Activated T-cell treated with anti-CD3 and anti-CD28 coated beads, Interleukin-2, amount 50 U/mL, for 1 hour (primary cell): ENCODE measurements at regions not wholly inside any gene's neighbourhood (a gene's known extent, or its start where the extent isn't known, plus 50 kb on each side); places are given as distances from the start of the nearest gene placed in this dataset.

Experiments
- DNase-seq: peaks from one replicate; pipeline ENCODE4 v3.0.0-alpha.2; 2020

- DNase-seq = no peak
Measured at GRCh38 chr2:230643576-230644291, 68.9 kb upstream of the CAB39 start.

- DNase-seq = no peak
Measured at GRCh38 chr2:230644356-230644935, 68.2 kb upstream of the CAB39 start.

- DNase-seq = no peak
Measured at GRCh38 chr2:230648356-230648755, 64.3 kb upstream of the CAB39 start.

GRCh38 chr2:230650585-230651137 is 62.0 kb upstream of the CAB39 start:
- no peak for DNase-seq

- DNase-seq = no peak
Measured at GRCh38 chr2:230654057-230654456, 58.6 kb upstream of the CAB39 start.

- DNase-seq = no peak
Measured at GRCh38 chr2:230657462-230657861, 55.2 kb upstream of the CAB39 start.

- no peak for DNase-seq
Measured at GRCh38 chr2:230657906-230658305, 54.7 kb upstream of the CAB39 start.

- DNase-seq = no peak
Measured at GRCh38 chr2:230658577-230658876, 54.1 kb upstream of the CAB39 start.

- DNase-seq = peak; percentile 45
Measured at GRCh38 chr2:230658877-230659652, 53.6 kb upstream of the CAB39 start.

GRCh38 chr2:230660294-230661060 is 52.2 kb upstream of the CAB39 start:
- DNase-seq = peak; percentile 42

- DNase-seq = peak; percentile 47
Measured at GRCh38 chr2:230661072-230661957, 51.3 kb upstream of the CAB39 start.
